Right lobe of liver (tissue), 4 donors: ENCODE measurements at regions not wholly inside any gene's neighbourhood (a gene's known extent, or its start where the extent isn't known, plus 50 kb on each side); places are given as distances from the start of the nearest gene placed in this dataset.

Source experiments
- CTCF ChIP-seq, 4 donors: fragments of 200-600 bp in 3 of 4; fragments of 450-650 bp in 1 of 4; IDR thresholded peaks; one replicate each; pipeline versions ENCODE4 v1.5.1 to v1.8.0; 2016 to 2022; ENCODE audit warnings: antibody characterized with exemption in 4 of 4, mild to moderate bottlenecking in 2 of 4
- POLR2A ChIP-seq: fragments of 450-650 bp; IDR thresholded peaks from one replicate; pipeline ENCODE4 v1.6.1; 2017; ENCODE audit warnings: antibody characterized with exemption, mild to moderate bottlenecking
- donor health status: DM: no; HTN: no; CAD: no.
- donor health status: DM: no; HTN: no; CAD: no.
- donor health status: DM: no; HTN: yes; CAD: no.

DNA sequence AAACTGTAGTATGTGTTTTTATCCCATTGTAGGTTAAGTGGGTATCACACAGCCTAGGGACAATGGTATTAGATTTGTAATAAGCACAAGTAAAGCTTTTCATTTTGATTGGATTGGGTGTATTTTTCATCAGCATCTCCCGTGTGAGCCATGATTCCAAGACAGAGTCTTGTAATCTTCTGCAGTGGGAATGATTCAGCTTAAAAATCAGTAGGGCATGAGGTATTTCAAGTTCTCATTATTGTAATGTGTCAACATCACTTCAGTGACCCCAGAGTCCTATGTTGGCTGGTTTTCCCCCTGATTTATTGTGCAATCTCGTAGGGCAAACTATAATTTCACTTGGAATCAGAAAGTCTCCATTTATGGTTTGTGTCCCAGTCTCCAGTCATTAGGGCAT, 833.2 kb upstream of the RBFOX1 start:
- no peak for TF ChIP-seq CTCF (IDR thresholded peaks at IDR 0.05)
- TF ChIP-seq POLR2A = no peak
